ENCODE measurements at regions not wholly inside any gene's neighbourhood (a gene's known extent, or its start where the extent isn't known, plus 50 kb on each side); places are given as distances from the start of the nearest gene placed in this dataset.

- no peaks in the 10 kb centered on the region for H3K4me1 ChIP-seq (ENCODE audit: control insufficient read depth in 2 of 3, insufficient read depth in 2 of 3, low read depth in 1 of 3, low read length in 3 of 3)
- intact Hi-C loops (cut with DNase I), result no loop called here
- no peaks in the 10 kb centered on the region for H3K9me3 ChIP-seq (ENCODE audit: control insufficient read depth in 2 of 3, insufficient read depth in 1 of 3, low read length in 3 of 3)
- H3K36me3 ChIP-seq (ENCODE audit: control insufficient read depth in 2 of 3, insufficient read depth in 3 of 3, low read length in 3 of 3), result no peaks in the 10 kb centered on the region
- DNase-seq (no peak), FAIRE-seq (no peak)
- no peak overlapping the region for H3K4me3 ChIP-seq (ENCODE audit: low read length in 3 of 3)
- no peaks in the 10 kb centered on the region for H3K27me3 ChIP-seq (ENCODE audit: control insufficient read depth, insufficient read depth, low read length)
- H3K9ac ChIP-seq (ENCODE audit: low read length in 3 of 3), result no peak overlapping the region
- no peak overlapping the region for H3K27ac ChIP-seq (ENCODE audit: low read depth in 2 of 2, low read length in 2 of 2)
- no peak for TF ChIP-seq CTCF (IDR thresholded peaks at IDR 0.05; ENCODE audit: borderline replicate concordance, extremely low read depth, insufficient read depth)
Measured at GRCh38 chr4:111678908-111679307, 466.3 kb upstream of the FAM241A start.

GRCh38 chr4:111681270-111681669, 464.0 kb upstream of the FAM241A start:
- no peak overlapping the region for H3K4me3 ChIP-seq (ENCODE audit: low read length in 3 of 3)
- no peak for FAIRE-seq
- no peaks in the 10 kb centered on the region for H3K4me1 ChIP-seq (ENCODE audit: control insufficient read depth in 2 of 3, insufficient read depth in 2 of 3, low read depth in 1 of 3, low read length in 3 of 3)
- no peak overlapping the region for H3K9ac ChIP-seq (ENCODE audit: low read length in 3 of 3)
- intact Hi-C loops (cut with DNase I), result no loop called here
- H3K9me3 ChIP-seq (ENCODE audit: control insufficient read depth in 2 of 3, insufficient read depth in 1 of 3, low read length in 3 of 3), result no peaks in the 10 kb centered on the region
- no peak for TF ChIP-seq CTCF (IDR thresholded peaks at IDR 0.05; ENCODE audit: borderline replicate concordance, extremely low read depth, insufficient read depth)
- no peak overlapping the region for H3K27ac ChIP-seq (ENCODE audit: low read depth in 2 of 2, low read length in 2 of 2)
- DNase-seq, result no peak
- no peaks in the 10 kb centered on the region for H3K36me3 ChIP-seq (ENCODE audit: control insufficient read depth in 2 of 3, insufficient read depth in 3 of 3, low read length in 3 of 3)
- no peaks in the 10 kb centered on the region for H3K27me3 ChIP-seq (ENCODE audit: control insufficient read depth, insufficient read depth, low read length)

- FAIRE-seq, result no peak
Measured at GRCh38 chr4:111681751-111682150, 463.5 kb upstream of the FAM241A start.

More at GRCh38 chr4:111681751-111682150, 463.5 kb upstream of the FAM241A start:
- Histone ChIP-seq H3K27ac (ENCODE audit: low read depth in 2 of 2, low read length in 2 of 2) (no peak overlapping the region), H3K9ac (ENCODE audit: low read length in 3 of 3) (no peak overlapping the region), H3K27me3 (ENCODE audit: control insufficient read depth, insufficient read depth, low read length) (no peaks in the 10 kb centered on the region), H3K4me3 (ENCODE audit: low read length in 3 of 3) (no peak overlapping the region), H3K4me1 (ENCODE audit: control insufficient read depth in 2 of 3, insufficient read depth in 2 of 3, low read depth in 1 of 3, low read length in 3 of 3) (no peaks in the 10 kb centered on the region), H3K9me3 (ENCODE audit: control insufficient read depth in 2 of 3, insufficient read depth in 1 of 3, low read length in 3 of 3) (no peaks in the 10 kb centered on the region), H3K36me3 (ENCODE audit: control insufficient read depth in 2 of 3, insufficient read depth in 3 of 3, low read length in 3 of 3) (no peaks in the 10 kb centered on the region)
- no peak for TF ChIP-seq CTCF (IDR thresholded peaks at IDR 0.05; ENCODE audit: borderline replicate concordance, extremely low read depth, insufficient read depth)
- no peak for DNase-seq
- intact Hi-C loops (cut with DNase I), result no loop called here
